PC-3 (cell line): ENCODE measurements at regions not wholly inside any gene's neighbourhood (a gene's known extent, or its start where the extent isn't known, plus 50 kb on each side); places are given as distances from the start of the nearest gene placed in this dataset.

ENCODE experiments used
- EZH2 ChIP-seq: fragments of 300-600 bp; sonication (generic); IDR thresholded peaks from one replicate; pipeline ENCODE4 v1.6.1; 2017; ENCODE audit warnings: antibody characterized with exemption, mild to moderate bottlenecking, low read length; ENCODE audit not compliant: unreplicated experiment
- TF ChIP-seq, protein P1 (sequence below): fragments of 300-600 bp; sonication (generic); conservative IDR thresholded peaks from 2 replicates; pipeline ENCODE4 v1.5.1; 2017; ENCODE audit warnings: antibody characterized with exemption, low read depth, mild to moderate bottlenecking, low read length

DNA sequence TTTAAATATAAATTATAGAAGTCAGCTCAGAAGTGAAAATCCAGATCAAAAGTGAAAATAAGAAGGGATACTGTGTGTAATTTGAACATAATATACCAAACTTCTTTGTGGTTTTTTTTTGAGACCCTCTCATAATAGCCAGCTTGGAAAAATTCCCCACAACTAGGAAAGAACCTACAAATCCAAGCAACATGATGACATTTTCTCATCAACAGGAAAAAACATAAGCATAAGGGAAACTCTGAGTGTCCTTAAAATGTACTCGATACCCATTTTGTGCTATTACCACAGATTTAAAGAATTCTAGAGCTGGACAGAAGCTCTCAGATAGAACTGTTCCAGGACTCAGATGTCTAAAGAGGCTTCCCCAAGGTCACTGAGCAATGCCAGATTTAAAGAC lies 214.8 kb upstream of the KLF14 start:
- TF ChIP-seq EZH2, result no peak
- TF ChIP-seq, protein P1, sequence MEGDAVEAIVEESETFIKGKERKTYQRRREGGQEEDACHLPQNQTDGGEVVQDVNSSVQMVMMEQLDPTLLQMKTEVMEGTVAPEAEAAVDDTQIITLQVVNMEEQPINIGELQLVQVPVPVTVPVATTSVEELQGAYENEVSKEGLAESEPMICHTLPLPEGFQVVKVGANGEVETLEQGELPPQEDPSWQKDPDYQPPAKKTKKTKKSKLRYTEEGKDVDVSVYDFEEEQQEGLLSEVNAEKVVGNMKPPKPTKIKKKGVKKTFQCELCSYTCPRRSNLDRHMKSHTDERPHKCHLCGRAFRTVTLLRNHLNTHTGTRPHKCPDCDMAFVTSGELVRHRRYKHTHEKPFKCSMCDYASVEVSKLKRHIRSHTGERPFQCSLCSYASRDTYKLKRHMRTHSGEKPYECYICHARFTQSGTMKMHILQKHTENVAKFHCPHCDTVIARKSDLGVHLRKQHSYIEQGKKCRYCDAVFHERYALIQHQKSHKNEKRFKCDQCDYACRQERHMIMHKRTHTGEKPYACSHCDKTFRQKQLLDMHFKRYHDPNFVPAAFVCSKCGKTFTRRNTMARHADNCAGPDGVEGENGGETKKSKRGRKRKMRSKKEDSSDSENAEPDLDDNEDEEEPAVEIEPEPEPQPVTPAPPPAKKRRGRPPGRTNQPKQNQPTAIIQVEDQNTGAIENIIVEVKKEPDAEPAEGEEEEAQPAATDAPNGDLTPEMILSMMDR, result no peak
